ENCODE measurements at regions not wholly inside any gene's neighbourhood (a gene's known extent, or its start where the extent isn't known, plus 50 kb on each side); places are given as distances from the start of the nearest gene placed in this dataset.
A peak's percentile ranks its signal among the peaks of the same experiment; 100 is the strongest.
"Not testable (repeated sequence)": the region's sequence is repeated elsewhere in the genome, so short reads cannot be mapped to it uniquely, and the experiment has no call there.

GRCh38 chr1:161454865-161455707 is 50.2 kb upstream of the FCGR2A start:
- not testable (repeated sequence) for DNase-seq (ENCODE audit: low read depth); H3K4me3 ChIP-seq (ENCODE audit: low read depth, low read length)

- H3K4me3 ChIP-seq (ENCODE audit: low read depth, low read length); DNase-seq (ENCODE audit: low read depth): not testable (repeated sequence)
Observed at GRCh38 chr1:161453950-161454864, 51.0 kb upstream of the FCGR2A start.

- not testable (repeated sequence) for DNase-seq (ENCODE audit: low read depth); H3K4me3 ChIP-seq (ENCODE audit: low read depth, low read length)
Observed at GRCh38 chr1:161451698-161452348, 53.4 kb upstream of the FCGR2A start.

GRCh38 chr1:161447760-161448332 is 57.4 kb upstream of the FCGR2A start:
- DNase-seq (ENCODE audit: low read depth) = not testable (repeated sequence)

GRCh38 chr1:161447040-161447759 is 58.1 kb upstream of the FCGR2A start:
- not testable (repeated sequence) for DNase-seq (ENCODE audit: low read depth); H3K4me3 ChIP-seq (ENCODE audit: low read depth, low read length)

More at GRCh38 chr1:161447760-161448332, 57.4 kb upstream of the FCGR2A start:
- H3K4me3 ChIP-seq (ENCODE audit: low read depth, low read length) = not testable (repeated sequence)

- not testable (repeated sequence) for DNase-seq (ENCODE audit: low read depth); H3K4me3 ChIP-seq (ENCODE audit: low read depth, low read length)
Observed at GRCh38 chr1:161444725-161445124, 60.5 kb upstream of the FCGR2A start.

- DNase-seq (ENCODE audit: low read depth); H3K4me3 ChIP-seq (ENCODE audit: low read depth, low read length): not testable (repeated sequence)
Observed at GRCh38 chr1:161444255-161444654, 61.0 kb upstream of the FCGR2A start.

GRCh38 chr1:161440312-161440894 is 64.9 kb upstream of the FCGR2A start:
- peak; percentile 74 for TF ChIP-seq CTCF (IDR thresholded peaks at IDR 0.05; ENCODE audit: insufficient read depth, low read depth, low read length, missing control alignments)
- H3K4me3 ChIP-seq (ENCODE audit: low read depth, low read length) = peak overlapping the region; percentile 89
- DNase-seq (ENCODE audit: low read depth) = peak; percentile 90

- TF ChIP-seq CTCF (IDR thresholded peaks at IDR 0.05; ENCODE audit: insufficient read depth, low read depth, low read length, missing control alignments) = no peak
- peak overlapping the region; percentile 40 for H3K4me3 ChIP-seq (ENCODE audit: low read depth, low read length)
- peak; percentile 80 for DNase-seq (ENCODE audit: low read depth)
Observed at GRCh38 chr1:161439280-161440232, 65.7 kb upstream of the FCGR2A start.

- not testable (repeated sequence) for H3K4me3 ChIP-seq (ENCODE audit: low read depth, low read length); DNase-seq (ENCODE audit: low read depth)
Observed at GRCh38 chr1:161433191-161433590, 65.5 kb upstream of the CFAP126 start.
